Stimulated activated naive CD8-positive, alpha-beta T cell treated with anti-CD3 and anti-CD28 coated beads, Interleukin-15, Interleukin-2, amounts not matched to agents 100 U/mL and 50 U/mL, for 24 hours (primary cell): ENCODE measurements at regions not wholly inside any gene's neighbourhood (a gene's known extent, or its start where the extent isn't known, plus 50 kb on each side); places are given as distances from the start of the nearest gene placed in this dataset.
"Not testable (repeated sequence)": the region's sequence is repeated elsewhere in the genome, so short reads cannot be mapped to it uniquely, and the experiment has no call there.

Source experiments
- ATAC-seq: fragments of 150-1000 bp; cut with Tn5 transposase; one replicate; pipeline ENCODE4 v1.10.0; 2021
- DNase-seq: peaks from one replicate; pipeline ENCODE4 v3.0.0; 2021

DNA sequence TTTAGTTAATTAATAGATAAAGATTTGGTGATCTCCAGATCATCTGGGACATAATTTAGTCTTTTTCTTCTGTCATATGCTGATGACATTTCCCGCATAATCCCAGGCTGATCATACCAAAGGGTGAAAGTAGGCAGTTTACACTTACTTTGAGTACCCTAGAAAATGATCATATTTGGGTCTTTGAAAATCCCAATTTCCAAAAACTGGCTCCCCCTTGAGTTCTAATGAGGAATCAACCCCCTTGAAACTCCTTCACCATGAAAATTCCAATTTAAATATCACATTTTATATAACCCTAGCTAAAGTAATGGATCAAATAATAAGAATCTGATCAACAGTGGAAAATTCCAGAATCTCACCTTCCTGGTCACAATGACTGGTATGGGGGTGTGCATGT lies 223.4 kb downstream of the NAF1 start:
- DNase-seq (no peak), ATAC-seq (no peak)

DNA sequence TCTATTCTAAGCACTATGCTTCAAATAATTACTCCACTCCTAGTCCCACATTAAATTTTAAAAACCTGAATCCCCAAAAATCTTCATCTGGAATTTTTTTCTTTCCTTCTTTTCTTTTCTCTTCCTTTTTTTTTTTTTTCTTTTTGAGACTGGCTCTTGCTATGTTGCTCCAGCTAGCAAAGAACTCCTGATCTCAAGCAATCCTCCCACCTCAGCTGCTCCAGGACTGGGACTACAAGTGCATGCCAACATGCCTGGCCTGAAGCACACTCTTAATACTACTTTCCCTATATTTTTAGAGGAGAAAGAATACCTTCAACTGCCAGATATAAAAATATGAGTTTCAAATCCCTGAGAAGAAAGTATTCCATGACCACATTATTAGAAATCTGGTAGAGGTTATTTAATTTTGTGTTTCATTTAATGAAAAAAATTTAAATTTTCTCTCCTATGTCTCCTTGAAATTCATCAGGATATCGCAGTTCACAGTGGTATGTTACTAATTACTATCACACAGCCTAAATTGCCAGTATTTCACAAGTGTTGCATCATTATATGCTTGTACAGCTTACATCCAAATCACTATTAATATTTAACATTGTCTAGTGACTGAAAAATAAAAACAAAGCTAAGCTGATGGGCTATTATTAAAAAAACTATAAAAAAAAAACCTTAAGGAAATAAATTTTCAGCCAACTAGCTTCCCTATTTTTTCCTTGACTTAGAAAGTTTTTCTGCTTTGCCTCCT lies 227.8 kb downstream of the NAF1 start:
- ATAC-seq (no peak), DNase-seq (no peak)

DNA sequence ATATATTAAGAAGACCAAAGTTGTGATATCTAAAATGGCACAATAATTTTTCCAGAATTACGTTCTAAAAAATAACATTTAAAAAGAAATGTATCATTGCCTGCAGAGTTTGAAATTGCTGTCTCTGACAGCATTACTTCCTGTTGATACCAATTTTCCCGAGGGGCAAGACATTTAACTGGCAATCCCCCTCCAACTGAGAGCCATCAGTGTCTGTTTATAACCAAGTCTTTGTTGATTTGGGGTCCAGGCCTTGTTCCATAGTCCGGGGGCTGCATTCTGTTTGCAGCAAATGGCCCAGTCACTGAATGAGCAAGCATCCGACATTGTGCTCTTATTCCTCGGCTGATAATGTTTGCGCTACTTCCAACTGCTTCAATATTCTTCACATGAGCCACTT lies 231.5 kb downstream of the NAF1 start:
- DNase-seq (no peak), ATAC-seq (no peak)

DNA sequence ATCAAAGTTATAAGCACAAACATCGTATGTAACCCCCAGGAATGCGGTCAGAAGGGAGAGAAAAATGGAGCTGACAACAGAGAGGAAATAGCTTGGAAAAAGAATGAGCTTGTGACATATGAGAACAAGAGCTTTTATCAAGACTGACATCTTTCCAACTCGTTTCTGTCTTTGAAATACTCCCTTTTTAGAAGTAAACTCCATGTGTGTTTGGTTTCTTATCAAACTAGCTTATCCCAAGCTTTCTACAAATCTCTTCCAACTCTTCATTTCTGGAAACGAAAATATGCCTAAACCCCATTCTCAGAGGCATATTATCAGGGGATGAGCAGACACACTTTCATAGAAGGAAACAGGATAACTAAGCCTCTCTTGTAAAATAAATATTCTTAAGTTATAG lies 235.4 kb downstream of the NAF1 start:
- no peak for DNase-seq

DNA sequence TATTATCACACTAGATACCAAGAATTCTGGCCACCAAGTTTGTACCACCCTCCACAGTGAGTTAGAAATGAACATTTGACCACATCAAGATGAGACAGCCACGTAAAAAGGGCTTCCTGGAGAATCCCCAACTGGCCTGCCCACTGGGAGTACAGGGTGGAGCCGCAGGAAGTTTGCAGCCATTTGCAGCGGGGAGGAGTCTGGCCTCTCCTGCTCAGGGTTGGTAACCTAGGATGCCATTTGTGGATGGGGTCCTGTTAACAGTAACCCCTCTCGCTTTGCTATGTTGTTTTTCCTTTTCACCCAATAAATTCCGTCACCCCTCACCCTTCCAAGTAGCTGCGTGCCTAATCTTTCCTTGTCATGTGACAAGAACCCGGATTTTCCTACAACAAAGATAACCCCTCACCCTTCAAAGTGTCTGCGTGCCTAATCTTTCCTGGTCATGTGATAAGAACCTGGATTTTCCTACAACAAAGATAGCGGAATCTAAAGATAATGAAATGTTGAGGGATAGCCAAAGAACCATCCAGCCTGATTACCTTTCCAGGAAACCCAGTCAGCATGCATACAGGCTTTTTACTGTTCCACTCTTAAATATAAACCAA lies 245.4 kb downstream of the NAF1 start:
- DNase-seq (no peak), ATAC-seq (no peak)

More for the DNA sequence above, 235.4 kb downstream of the NAF1 start:
- ATAC-seq, result no peak

DNA sequence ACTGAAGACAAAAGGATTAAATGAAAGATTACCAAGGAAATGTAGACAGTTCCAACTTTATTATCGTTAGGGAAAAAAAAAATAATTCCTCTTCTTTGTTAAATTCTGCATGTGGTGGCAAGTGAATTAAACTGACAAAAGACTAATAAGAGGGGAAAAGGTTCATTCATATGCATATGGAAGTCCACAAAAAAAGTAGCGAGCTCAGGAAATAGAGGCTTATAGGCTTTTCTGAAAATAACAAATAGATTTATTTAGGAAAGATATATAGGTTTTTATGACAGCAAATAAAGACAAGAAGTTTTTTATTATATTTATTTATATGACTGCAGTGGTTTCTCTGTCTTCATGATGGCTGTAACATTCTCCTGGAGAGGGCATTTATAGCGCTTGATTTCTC lies 246.0 kb downstream of the NAF1 start:
- no peak for ATAC-seq

DNA sequence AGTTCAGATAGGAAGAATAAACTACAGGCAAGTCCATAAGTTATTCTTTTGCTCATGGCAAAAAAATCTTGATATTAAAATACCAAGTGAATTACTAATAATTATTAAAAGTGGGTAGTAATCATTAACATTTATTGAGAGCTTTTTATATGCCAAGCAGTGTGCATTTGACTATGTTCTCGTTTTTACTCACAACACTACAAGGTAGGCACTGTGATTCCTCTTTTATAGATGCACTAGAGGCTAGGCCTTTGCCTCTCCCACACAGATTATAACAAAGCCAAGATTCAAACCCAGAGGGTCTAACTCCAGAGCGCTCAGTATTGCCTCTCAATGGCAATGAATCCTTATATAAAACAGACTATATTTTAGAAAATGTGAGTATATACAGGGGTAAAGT lies 254.2 kb downstream of the NAF1 start:
- ATAC-seq (no peak), DNase-seq (no peak)

More for the DNA sequence above, 246.0 kb downstream of the NAF1 start:
- no peak for DNase-seq

DNA sequence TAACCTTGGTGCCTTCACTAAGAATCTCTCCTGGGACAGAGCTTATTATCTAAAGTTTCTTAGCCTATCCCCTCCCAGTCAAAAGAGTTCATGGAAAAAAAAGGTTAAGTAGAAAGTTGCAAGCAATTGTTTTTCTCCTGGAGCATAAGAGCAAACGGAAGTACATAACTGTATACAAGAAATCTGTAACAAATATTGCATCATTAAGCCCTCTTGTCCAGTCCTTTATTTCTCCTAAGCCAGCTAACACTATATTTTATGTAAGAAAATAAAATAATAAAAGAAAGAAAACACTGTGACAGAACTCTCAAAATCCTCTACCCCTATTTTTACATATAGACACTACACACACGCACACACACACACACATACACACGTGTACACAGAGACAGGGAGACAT lies 255.3 kb downstream of the NAF1 start:
- no peak for DNase-seq
- no peak for ATAC-seq

DNA sequence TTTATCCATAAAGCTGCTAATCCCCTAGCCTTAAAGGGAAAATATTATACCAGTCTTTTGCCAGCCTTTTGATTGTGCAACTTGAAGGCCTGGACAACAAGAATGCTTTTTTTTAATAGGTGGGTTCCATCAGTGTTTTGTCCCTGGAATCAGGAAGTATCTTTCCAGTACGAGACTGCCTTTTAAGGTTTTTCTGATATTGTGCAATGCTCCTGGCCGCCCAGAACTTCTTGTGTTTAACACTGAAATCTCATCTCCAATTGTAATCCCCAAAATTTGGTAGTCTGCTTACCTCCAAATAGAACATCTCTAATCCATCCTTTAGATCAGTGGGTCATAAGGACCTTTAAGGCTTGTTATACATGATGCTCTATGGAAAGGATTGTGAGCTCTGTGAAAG lies 256.7 kb downstream of the NAF1 start:
- ATAC-seq (no peak), DNase-seq (no peak)

DNA sequence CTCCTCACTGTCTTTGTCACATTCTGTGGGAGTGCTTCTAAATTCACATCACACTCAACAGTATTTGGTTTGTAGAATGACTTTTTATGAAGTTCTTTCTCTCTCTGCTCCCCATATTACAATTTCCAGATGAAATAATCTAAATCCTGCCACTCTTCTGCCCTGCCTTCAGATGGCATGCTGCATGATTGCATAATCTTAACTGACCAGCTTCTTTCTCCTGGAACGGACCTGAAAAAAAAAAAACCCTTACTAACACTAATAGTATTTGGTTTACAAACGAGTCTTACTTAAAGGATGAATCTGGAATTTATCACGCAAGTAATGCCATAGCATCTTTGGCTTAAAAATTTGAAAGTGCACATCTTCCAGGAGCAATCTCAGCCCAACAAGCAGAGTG lies 272.3 kb downstream of the NAF1 start:
- ATAC-seq (no peak), DNase-seq (no peak)

DNA sequence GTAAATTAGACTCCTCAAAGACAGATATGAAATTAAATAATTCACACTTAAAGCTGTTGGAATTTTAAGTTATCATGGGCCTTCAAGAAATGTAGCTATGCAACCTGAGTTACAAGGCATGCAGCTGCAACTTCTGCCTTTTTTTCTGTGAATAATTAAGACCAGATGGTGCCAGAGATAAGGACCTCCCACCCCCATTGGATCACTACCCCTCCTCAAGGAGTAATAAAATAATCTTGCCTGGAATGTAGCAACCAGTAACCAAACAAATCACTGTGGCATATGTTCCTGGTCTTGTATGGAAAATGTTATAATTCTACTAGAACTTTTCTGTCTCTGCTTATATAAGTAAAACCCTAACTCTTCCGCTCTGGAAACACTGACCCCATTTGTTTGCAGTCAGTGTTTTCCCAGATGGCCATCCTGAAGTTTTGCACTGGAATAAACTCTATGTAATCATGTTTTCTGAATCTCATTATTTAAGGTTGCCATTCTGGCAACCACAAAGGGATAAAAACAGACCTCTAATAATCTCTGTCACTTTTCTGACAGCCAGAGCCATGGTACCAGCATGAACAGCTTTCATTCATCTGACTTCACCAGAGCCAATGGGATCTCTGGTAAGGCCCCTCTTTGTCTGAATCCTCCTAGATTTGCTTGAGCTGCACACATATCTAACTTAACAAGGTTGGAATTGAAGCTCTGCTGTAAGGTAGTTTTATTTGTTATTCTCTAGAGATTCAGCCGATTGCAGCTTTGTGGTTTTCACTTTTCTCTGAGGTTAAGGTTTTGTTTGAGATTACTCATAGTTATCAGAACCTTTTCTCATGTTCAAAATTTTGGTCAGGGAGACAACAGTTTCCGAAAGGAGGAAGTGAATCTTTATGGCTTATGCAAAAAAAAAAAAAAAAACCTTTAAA lies 274.6 kb downstream of the NAF1 start:
- DNase-seq, result no peak
- ATAC-seq, result peak; percentile 49

DNA sequence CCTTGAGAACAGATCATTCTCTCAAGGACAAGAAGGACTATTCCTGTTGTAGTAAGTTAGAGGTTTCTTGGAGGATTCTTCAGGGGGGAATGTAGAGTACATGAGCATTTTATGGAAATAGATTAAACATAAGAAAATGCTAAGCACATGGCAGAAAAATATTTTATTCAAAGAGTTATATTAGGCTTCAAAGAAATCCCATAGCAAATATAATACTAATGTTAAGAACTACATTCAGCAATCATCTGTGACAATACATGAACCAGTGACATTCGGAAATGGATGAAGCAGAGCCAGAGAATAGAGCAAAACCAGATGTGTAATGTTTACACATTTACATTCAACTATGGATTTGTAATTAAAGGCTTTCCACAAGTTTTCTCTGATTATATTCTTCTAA lies 288.6 kb downstream of the NAF1 start:
- DNase-seq (no peak), ATAC-seq (no peak)

DNA sequence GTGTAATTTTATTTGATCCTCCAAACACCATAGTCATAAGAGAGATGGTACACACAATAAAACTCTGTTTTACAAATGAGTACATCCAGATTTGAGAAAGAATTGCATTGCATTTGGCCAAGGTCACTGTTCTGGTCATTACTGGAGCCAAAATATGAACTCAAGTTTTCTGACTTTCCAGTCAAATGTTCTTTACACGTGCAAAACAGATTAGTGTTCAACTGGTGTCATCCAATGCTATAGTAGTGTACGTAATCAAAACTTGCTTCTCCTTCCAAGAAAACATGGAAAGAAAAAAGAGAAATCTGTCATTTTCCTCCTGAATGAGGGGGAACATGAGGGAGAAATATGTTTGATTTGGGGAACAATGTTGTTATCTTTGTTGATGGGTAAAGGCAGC lies 291.9 kb downstream of the NAF1 start:
- no peak for DNase-seq

DNA sequence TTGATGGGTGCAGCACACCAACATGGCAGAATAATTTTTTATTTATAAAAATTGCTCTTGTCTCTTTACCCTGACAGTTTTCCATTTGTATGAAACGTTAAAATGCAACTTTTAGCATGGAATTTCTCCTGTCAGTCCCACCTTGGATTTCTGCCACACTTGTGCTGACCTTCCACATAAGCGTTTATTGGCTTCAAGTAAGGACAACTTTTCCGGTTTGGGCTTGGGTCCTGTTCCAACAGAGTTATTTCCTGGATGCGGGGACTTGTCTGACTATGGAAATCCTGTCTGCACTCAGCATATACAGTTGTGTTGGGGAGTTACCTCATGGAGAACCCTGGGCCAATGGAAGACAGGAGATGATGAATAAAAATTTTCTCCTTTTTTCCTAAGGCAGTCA lies 294.7 kb downstream of the NAF1 start:
- DNase-seq (no peak), ATAC-seq (no peak)

More for the DNA sequence above, 291.9 kb downstream of the NAF1 start:
- ATAC-seq, result no peak

DNA sequence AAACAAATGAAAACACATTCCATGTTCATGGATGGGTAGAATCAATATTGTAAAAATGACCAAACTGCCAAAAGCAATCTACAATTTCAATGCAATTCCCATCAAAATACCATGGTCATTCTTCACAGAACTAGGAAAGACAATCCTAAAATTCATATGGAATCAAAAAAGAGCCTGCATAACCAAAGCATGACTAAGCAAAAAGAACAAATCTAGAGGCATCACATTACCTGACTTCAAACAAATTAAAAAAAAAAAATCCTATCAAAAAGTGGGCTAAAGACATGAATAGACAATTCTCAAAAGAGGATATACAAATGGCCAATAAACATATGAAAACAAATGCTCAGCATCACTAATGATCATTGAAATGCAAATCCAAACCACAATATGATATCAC lies 297.5 kb downstream of the NAF1 start:
- DNase-seq (no peak), ATAC-seq (no peak)

DNA sequence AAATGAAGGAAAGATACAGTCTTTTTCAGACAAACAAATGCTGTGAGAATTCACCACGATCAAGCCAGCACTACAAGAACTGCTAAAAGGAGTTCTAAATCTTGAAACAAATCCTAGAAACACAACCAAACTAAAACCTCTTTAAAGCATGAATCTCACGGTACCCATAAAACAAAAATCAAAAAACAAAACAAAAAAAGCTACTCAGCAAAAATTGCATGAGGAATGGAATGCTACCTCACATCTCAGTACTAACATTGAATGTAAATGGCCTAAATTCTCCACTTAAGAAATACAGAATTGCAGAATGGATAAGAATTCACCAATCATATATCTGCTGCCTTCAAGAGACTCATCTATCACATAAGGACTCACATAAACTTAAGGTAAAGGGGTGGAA lies 300.1 kb downstream of the NAF1 start:
- DNase-seq, result no peak
- no peak for ATAC-seq

DNA sequence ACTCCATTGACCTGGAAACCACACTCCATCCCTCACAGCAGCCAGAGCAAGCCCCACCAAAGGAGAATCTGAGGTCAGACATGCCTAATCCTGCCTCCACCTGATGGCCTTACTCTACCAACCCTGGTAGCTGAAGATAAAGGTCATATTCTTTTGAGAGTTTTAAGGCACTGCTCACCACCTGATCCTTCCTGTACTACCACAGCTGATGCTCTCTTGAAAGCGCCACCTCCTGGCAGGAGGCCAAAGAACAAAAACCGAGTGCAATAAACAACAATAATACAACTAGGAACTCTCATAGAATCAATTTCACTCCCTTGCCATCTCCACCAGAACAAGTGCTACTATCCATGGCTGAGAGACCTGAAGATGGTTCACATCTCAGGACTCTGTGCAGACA lies 301.6 kb downstream of the NAF1 start:
- no peak for DNase-seq
- ATAC-seq, result no peak

DNA sequence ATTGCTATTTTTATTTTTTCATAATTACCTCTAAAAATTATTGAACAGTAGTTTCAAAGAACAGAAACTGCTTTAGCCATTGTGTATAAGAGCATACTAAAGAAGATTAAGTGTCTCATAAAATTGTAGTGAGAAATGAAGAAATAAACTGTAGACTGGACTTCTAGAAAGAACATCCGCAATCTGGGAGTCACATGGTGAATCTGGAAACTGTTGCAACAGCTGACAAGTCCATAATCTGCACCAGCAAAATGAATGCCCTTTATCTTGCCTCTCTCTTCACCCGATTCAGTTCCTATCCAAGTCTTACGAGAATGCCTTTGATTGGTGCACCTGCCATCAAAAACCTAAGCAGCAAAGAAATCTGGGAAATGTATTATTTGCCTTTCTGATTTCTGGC lies 312.9 kb downstream of the NAF1 start:
- ATAC-seq, result no peak
- no peak for DNase-seq

DNA sequence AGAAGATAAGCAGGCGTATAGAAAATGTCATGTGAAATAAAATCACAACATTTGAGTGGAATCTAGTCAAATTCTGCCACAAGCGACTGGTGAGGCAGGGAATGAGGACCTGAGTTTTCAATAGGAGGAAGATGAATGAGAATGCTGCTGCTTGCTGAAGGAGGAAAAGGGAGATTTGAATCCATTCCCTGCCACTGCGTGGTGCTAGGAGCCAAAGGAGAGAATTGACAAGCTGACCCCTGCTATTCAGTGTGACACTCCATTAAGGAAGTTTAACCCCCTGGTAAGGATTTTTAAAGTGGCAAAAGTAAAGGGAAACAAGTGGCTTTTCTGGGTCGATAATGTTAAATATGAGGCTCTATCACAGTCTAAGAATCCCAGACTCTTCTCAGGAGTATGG lies 314.0 kb downstream of the NAF1 start:
- DNase-seq, result no peak
- no peak for ATAC-seq

DNA sequence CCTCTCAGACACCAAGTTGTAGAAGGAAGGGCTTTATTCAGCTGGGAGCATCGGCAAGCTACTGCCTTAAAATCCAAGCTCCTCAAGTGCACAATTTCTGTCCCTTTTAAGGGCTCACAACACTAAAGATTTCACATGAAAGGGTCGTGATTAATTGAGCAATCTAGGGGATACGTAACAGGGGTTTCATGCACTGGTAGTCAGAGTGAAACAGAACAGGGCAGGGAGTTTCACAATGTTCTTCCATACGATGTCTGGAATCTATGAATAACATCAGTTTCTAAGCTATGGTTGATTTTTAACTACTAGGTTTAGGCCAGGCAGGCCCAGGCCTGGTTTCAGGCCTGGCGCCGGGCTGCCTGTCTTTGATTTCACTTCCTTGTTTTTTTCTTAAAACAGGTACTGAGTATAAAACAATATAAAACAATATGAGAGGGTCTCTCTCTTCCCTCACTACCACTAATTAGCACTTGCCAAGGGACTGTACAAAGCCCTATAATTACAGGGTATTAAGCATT lies 315.4 kb downstream of the NAF1 start:
- DNase-seq, ATAC-seq: not testable (repeated sequence)

DNA sequence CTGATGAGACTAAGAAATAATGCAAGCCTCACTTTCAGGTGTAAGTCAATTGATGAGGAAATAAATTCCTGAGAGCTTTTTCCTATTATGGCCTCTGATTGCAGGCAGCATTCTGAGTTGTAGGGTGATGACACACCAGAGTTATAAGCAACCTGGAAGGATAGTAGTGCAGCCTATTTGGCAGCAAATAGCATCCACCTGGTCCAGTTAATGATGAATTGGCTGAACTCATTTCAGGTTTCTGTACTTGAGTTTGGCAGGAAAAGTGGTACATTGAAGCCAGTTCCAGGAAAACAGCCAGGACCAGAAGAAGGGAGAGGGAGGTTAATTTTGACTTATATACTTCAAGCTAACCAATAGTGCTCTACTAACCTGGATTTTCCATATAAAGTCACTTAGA lies 316.8 kb downstream of the NAF1 start:
- ATAC-seq, result no peak
- DNase-seq, result no peak

DNA sequence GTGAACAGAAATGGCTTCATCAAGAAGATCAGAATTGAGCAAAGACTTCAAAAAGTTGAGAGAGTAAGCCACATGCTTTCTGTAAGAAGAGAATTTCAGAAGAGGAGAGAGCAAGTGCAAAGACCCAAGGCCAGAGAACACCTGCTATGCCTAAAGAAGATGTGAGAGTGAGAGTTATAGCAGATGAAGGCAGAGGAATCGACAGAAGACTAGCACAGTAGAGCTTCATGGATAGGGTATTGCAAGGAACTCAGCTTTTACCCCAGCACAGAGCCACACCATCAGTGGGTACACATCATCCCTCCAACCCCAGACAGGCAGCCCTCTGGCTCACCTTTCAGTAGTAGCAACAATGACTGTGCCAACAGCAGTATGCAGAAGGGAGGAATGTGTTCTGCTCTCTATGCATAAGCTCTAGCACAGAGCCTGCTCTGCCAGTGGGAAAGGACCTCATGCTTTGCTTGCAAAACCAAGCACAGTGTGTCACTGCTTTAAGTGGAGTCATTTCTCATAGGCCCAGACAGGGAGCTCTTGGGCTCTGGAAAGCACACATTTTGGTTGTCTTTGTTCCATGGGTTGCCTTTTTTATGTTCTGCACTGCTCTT lies 318.6 kb downstream of the NAF1 start:
- ATAC-seq (no peak), DNase-seq (no peak)

DNA sequence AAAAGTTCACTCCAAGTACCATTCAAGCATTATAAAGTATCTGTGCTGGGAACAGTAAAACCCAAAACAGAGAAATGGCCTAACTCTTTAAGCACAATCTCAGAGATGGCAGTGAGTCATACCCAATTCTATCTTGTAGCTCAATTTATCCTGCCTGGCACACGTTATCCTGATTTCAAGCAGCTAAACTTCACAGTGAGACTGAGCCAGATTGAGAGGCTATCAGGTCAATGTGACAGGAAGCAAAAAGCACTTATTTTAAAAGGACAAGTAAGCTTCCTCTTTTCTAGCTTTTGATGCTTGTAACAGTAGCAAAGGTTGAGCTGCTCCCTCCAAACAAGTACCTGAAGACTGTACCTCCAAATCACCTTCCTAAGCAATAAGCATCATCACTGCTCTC lies 324.9 kb downstream of the NAF1 start:
- ATAC-seq (no peak), DNase-seq (no peak)
